Neural progenitor cell (in vitro differentiated cells): ENCODE measurements at regions not wholly inside any gene's neighbourhood (a gene's known extent, or its start where the extent isn't known, plus 50 kb on each side); places are given as distances from the start of the nearest gene placed in this dataset.

Experiments used
- DNase-seq: peaks from one replicate; pipeline ENCODE4 v3.0.0-alpha.2; 2016; ENCODE audit warnings: low spot score
- H2AFZ ChIP-seq: fragments of 200-600 bp; sonication (generic); replicated peaks from 2 replicates; pipeline ENCODE4 v1.6.1; 2016; ENCODE audit warnings: antibody characterized with exemption
- H3F3A ChIP-seq: fragments of 200-600 bp; sonication (generic); 2 replicates; pipeline ENCODE4 v1.6.1; 2016; ENCODE audit warnings: antibody characterized with exemption, low read depth
- H3K27ac ChIP-seq: fragments of 200-600 bp; sonication (generic); 2 replicates; pipeline ENCODE4 v1.5.1; 2016; ENCODE audit warnings: mild to moderate bottlenecking
- H3K27me3 ChIP-seq: fragments of 200-600 bp; sonication (generic); 2 replicates; pipeline ENCODE4 v1.6.1; 2016; ENCODE audit warnings: mild to moderate bottlenecking, moderate library complexity
- H3K36me3 ChIP-seq: fragments of 200-600 bp; sonication (generic); 2 replicates; pipeline ENCODE4 v1.5.1; 2016
- H3K4me1 ChIP-seq: fragments of 200-600 bp; sonication (generic); 2 replicates; pipeline ENCODE4 v1.6.1; 2016; ENCODE audit warnings: mixed run types
- H3K4me2 ChIP-seq: fragments of 200-600 bp; sonication (generic); 2 replicates; pipeline ENCODE4 v1.6.1; 2016
- H3K4me3 ChIP-seq: fragments of 200-600 bp; sonication (generic); 2 replicates; pipeline ENCODE4 v1.5.1; 2016
- H3K79me2 ChIP-seq: fragments of 200-600 bp; sonication (generic); 2 replicates; pipeline ENCODE4 v1.6.1; 2016; ENCODE audit warnings: low read depth
- H3K9ac ChIP-seq: fragments of 200-600 bp; sonication (generic); 2 replicates; pipeline ENCODE4 v1.6.1; 2016
- H3K9me3 ChIP-seq: fragments of 200-600 bp; sonication (generic); 2 replicates; pipeline ENCODE4 v1.5.1; 2016; ENCODE audit warnings: low read depth
- H4K20me1 ChIP-seq: fragments of 200-600 bp; sonication (generic); 2 replicates; pipeline ENCODE4 v1.6.1; 2016; ENCODE audit warnings: low read depth
- H3K27ac Mint-ChIP-seq: 3 replicates; pipeline ENCODE4 v1.8.0; 2021; ENCODE audit warnings: mixed read lengths
- H3K27me3 Mint-ChIP-seq: 2 replicates; pipeline ENCODE4 v1.8.0; 2022; ENCODE audit warnings: low read depth, mild to moderate bottlenecking, inconsistent platforms, moderate library complexity, mixed read lengths; ENCODE audit not compliant: insufficient read depth
- H3K36me3 Mint-ChIP-seq: 3 replicates; pipeline ENCODE4 v1.8.0; 2021; ENCODE audit warnings: mixed read lengths
- H3K4me1 Mint-ChIP-seq: 3 replicates; pipeline ENCODE4 v1.8.0; 2021; ENCODE audit warnings: mixed read lengths
- H3K4me3 Mint-ChIP-seq: 3 replicates; pipeline ENCODE4 v1.8.0; 2021; ENCODE audit warnings: mild to moderate bottlenecking, moderate library complexity, mixed read lengths
- H3K9me3 Mint-ChIP-seq: 3 replicates; pipeline ENCODE4 v1.8.0; 2020; ENCODE audit warnings: mixed read lengths
- CTCF ChIP-seq: fragments of 200-600 bp; sonication (generic); IDR thresholded peaks from 2 replicates; pipeline ENCODE4 v1.5.1; 2017; ENCODE audit warnings: antibody characterized with exemption, mild to moderate bottlenecking
- EZH2 ChIP-seq: fragments of 200-600 bp; sonication (generic); IDR thresholded peaks from 2 replicates; pipeline ENCODE4 v1.6.1; 2017; ENCODE audit warnings: antibody characterized with exemption, mild to moderate bottlenecking, moderate library complexity
- EZH2phosphoT487 ChIP-seq: fragments of 200-600 bp; sonication (generic); IDR thresholded peaks from 2 replicates; pipeline ENCODE4 v1.6.1; 2017; ENCODE audit warnings: antibody characterized with exemption

GRCh38 chr2:147081831-147082230 is 763.0 kb upstream of the ACVR2A start:
- Histone ChIP-seq H3K27me3 (no peaks in the 10 kb centered on the region), H3K27ac (no peak overlapping the region), H3K36me3 (no peaks in the 10 kb centered on the region), H3K79me2 (no peaks in the 10 kb centered on the region), H3K4me1 (no peaks in the 10 kb centered on the region), H3K9me3 (no peaks in the 10 kb centered on the region), H4K20me1 (no peaks in the 10 kb centered on the region), H3K4me2 (no peak overlapping the region), H3K4me3 (no peak overlapping the region), H3F3A (no peaks in the 10 kb centered on the region), H2AFZ (no peak overlapping the region), H3K9ac (no peak overlapping the region)
- no peaks in the 10 kb centered on the region for H3K4me1 Mint-ChIP-seq
- no peak for TF ChIP-seq CTCF
- TF ChIP-seq EZH2, result no peak
- no peak for TF ChIP-seq EZH2phosphoT487
- no peak overlapping the region for H3K4me3 Mint-ChIP-seq
- no peak overlapping the region for H3K27ac Mint-ChIP-seq
- H3K9me3 Mint-ChIP-seq, result no peaks in the 10 kb centered on the region
- peaks cover under 1% of the 10 kb centered on the region for H3K27me3 Mint-ChIP-seq
- H3K36me3 Mint-ChIP-seq, result no peaks in the 10 kb centered on the region
- no peak for DNase-seq

DNA sequence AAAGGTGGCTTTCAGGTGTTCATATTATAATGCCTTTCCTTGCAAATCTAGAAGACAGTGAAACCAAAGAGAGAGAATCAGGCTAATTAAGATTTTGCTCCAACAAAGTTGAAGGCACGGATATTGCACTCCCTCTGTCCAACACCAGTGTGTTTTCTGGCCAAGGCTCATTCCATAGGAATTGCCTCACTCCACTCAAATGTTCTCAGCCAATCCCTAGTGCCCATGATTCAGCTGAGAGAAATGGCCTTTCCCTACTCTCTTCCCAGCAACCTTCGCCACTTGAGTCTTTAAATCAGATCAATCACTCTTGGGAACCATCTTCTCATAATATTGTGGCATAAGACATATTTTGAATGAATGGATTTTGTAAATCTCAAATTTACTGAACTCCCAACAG is 768.2 kb upstream of the ACVR2A start:
- Histone ChIP-seq H3K4me1 (no peaks in the 10 kb centered on the region), H3K36me3 (no peaks in the 10 kb centered on the region), H3K79me2 (no peaks in the 10 kb centered on the region), H3K4me3 (no peak overlapping the region), H3K27ac (no peak overlapping the region), H4K20me1 (no peaks in the 10 kb centered on the region), H2AFZ (no peak overlapping the region), H3K27me3 (no peaks in the 10 kb centered on the region), H3K4me2 (no peak overlapping the region), H3F3A (no peaks in the 10 kb centered on the region), H3K9ac (no peak overlapping the region), H3K9me3 (no peaks in the 10 kb centered on the region)
- TF ChIP-seq CTCF, result no peak
- Mint-ChIP-seq H3K4me1 (no peaks in the 10 kb centered on the region), H3K36me3 (no peaks in the 10 kb centered on the region), H3K27me3 (no peaks in the 10 kb centered on the region), H3K27ac (no peak overlapping the region), H3K9me3 (no peaks in the 10 kb centered on the region), H3K4me3 (no peak overlapping the region)
- DNase-seq, result no peak

- Mint-ChIP-seq H3K36me3 (no peaks in the 10 kb centered on the region), H3K4me1 (no peaks in the 10 kb centered on the region), H3K27me3 (peaks cover 4% of the 10 kb centered on the region), H3K9me3 (peaks cover 2% of the 10 kb centered on the region), H3K27ac (no peak overlapping the region), H3K4me3 (no peak overlapping the region)
- Histone ChIP-seq H3K4me1 (no peaks in the 10 kb centered on the region), H3K9ac (no peak overlapping the region), H3K79me2 (no peaks in the 10 kb centered on the region), H3K9me3 (no peaks in the 10 kb centered on the region), H4K20me1 (no peaks in the 10 kb centered on the region), H2AFZ (no peak overlapping the region), H3K36me3 (no peaks in the 10 kb centered on the region), H3K4me2 (no peak overlapping the region), H3K4me3 (no peak overlapping the region), H3F3A (no peaks in the 10 kb centered on the region), H3K27me3 (no peaks in the 10 kb centered on the region), H3K27ac (no peak overlapping the region)
- DNase-seq, result no peak
- no peak for TF ChIP-seq EZH2phosphoT487
These were observed 776.8 kb upstream of the ACVR2A start for GRCh38 chr2:147068071-147068470.

- H3K4me3 Mint-ChIP-seq, result no peak overlapping the region
- H3K36me3 Mint-ChIP-seq, result no peaks in the 10 kb centered on the region
- Histone ChIP-seq H4K20me1 (no peaks in the 10 kb centered on the region), H3K9ac (no peak overlapping the region), H3K9me3 (no peaks in the 10 kb centered on the region), H3F3A (no peaks in the 10 kb centered on the region), H3K27me3 (no peaks in the 10 kb centered on the region), H3K4me3 (no peak overlapping the region), H3K36me3 (no peaks in the 10 kb centered on the region), H3K79me2 (no peaks in the 10 kb centered on the region), H3K4me2 (no peak overlapping the region), H3K4me1 (no peaks in the 10 kb centered on the region), H2AFZ (no peak overlapping the region), H3K27ac (no peak overlapping the region)
- no peak for DNase-seq
- peaks cover 2% of the 10 kb centered on the region for H3K9me3 Mint-ChIP-seq
- H3K27ac Mint-ChIP-seq, result no peak overlapping the region
- no peaks in the 10 kb centered on the region for H3K4me1 Mint-ChIP-seq
- peaks cover 4% of the 10 kb centered on the region for H3K27me3 Mint-ChIP-seq
- TF ChIP-seq EZH2phosphoT487, result no peak
- TF ChIP-seq EZH2, result no peak
- TF ChIP-seq CTCF, result no peak
These were observed 777.7 kb upstream of the ACVR2A start for GRCh38 chr2:147067136-147067535.
